Stimulated activated CD4-positive, alpha-beta T cell treated with anti-CD3 and anti-CD28 coated beads, Interleukin-2, amount 100 ng/mL, for 48 hours (primary cell): ENCODE measurements at regions not wholly inside any gene's neighbourhood (a gene's known extent, or its start where the extent isn't known, plus 50 kb on each side); places are given as distances from the start of the nearest gene placed in this dataset.
"Not testable (repeated sequence)": the region's sequence is repeated elsewhere in the genome, so short reads cannot be mapped to it uniquely, and the experiment has no call there.

Experiments used
- DNase-seq, 2 donors: peaks; one replicate each; pipeline ENCODE4 v3.0.0-alpha.2; 2020

DNA sequence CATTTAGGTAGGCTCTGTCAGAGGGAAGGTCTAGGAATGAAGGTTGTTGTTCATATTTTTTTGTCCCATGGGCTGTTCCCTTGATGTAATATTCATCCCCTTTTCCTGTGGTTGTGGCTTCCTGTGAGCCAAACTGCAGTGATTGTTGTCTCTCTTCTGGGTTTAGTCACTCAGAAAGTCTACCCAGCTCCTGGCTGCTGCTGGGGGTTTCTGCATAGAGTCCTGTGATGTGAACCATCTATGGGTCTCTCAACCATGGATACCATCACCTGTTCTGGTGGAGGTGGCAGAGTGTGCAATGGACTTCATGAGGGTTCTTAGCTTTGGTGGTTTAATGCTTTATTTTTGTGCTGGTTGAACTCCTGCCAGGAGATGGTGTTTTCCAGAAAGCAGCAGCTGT is 122.8 kb downstream of the ZC4H2 start:
- no peak for DNase-seq

DNA sequence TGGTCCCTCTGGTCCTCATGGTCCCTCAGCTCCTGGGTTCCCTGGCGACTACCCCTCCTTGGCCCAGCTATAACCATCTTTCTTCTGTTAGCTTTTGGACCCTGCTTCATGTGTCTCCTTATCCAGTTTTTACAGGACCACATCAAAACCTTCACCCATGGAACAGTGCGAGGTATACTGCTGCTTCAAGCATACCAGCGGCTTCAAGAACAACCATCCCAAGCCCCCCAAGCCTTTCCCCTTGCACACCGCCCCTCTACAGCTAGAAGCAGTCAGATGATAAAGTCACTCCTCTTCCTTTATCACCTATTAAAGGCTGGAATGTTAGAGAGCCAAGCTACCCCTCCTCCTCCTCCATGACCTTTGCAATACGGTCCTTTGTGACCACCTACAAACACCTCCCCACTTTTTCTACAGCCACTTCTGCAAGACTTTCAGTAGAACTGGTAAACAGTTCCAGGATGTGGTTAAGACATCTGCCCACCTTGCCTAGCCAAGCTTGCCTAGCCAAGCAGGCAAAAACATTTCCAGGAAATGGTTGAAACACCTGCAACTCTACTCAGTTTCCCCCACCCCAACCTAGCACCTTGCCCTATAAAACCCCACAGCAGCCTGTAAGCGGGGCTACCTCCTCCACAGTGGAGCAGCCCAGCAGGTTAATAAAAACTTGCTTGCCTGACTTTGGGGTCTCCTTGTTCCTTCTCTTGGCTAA is 125.7 kb downstream of the ZC4H2 start:
- DNase-seq, result no peak

DNA sequence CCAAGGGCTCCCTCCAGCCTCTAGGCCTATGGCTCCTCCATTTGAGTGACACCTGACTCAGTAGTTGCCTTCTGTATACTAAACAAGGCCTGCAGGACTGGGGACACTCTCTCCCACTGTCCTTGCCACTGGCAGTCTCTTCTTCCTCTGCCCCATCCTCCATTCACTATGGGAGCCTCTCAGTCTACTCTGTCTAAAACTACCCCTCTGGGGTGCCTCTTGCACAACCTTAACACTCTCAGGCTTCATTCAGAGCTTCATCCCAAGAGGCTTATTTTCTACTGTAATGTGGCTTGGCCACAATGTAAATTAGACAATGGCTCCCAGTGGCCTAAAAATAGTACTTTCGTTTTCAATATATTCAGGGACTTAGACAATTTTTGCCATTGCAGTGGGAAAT is 133.0 kb downstream of the ZC4H2 start:
- no peak for DNase-seq

DNA sequence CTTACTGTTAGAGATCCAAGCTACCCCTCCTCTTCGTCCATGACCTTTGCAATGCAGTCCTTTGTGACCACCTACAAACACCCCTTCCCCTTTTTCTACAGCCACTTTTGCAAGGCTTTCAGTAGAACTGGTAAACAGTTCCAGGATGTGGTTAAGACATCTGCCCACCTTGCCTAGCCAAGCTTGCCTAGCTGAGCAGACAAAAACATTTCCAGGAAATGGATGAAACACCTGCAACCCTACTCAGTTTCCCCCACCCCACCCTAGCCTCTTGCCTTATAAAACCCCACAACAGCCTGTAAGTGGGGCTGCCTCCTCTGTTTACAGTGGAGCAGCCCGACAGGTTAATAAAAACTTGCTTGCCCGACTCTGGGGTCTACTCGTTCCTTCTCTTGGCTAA is 133.8 kb downstream of the ZC4H2 start:
- DNase-seq, result no peak

DNA sequence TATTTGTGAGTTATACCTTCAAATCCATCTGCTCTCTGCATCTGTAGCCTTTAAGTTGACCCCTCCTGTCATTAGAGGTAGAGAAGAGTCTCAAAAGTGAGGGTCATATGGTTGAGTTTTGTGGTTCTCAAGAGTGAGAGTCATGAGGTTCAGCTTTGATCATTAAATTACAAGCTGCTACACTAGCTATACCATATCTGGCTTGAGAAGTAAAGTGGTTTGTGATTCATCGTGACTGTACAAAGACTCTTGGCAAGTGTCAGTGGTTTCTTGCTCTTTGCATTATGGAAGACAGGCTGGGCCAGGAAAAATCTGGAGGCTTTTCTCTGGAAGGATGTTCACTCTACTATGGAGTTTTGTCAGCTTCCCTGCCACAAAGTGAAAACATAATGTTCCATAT is 170.6 kb downstream of the ZC4H2 start:
- DNase-seq, result no peak

DNA sequence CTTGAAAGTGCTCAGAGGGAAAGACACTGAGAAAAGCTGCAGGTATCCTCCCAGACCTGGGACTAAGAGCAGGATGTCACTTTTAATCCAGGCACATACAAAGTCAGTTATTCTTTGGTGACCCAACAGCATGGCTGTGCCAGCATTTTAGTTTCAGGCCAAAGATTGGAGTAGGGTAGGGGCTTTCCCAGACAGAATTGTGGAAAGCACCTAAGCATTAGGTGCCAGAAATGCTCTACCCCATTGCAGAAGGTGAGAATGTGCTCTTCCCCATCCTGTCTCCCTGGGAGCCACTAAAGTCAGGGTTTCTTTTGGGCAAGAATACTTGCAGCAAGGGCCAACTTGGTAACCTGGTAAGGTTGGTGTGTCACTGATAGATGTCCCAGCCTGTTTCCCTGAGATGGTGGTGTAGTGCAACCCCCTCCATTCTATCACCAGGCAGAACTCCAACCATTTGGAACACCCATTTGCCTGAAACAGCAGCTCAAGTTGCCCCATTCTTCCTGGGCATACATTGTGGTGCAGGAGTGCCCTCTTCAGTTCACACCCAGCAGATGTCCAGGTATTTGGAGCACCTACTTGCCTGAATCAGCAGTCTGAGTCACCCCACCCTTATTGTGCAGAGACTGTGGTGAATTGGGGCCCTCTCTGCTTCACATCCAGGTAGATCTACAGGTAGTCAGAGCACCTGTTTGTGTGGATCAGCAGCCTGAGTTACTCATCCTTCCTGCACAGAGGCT is 183.5 kb downstream of the ZC4H2 start:
- DNase-seq, result no peak

DNA sequence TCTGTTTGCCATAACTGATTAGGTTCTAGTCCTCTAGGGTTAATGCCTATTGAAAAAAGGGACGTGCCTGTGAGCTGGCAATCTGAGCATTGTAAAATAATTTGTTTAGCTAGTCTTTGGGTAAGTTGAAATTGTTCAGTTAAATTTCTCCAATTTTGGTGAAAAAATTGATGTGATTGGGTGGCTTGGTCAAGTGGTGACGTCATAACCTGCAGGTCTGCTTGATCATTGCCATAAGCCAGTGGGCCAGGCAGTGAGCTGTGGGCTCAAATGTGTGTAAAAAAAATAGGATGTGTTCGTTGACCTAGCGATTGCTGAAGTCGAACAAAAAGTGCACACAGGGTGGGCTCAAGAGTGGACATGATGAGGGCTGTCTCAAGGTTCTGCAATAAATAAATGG is 193.3 kb downstream of the ZC4H2 start:
- DNase-seq, result no peak

DNA sequence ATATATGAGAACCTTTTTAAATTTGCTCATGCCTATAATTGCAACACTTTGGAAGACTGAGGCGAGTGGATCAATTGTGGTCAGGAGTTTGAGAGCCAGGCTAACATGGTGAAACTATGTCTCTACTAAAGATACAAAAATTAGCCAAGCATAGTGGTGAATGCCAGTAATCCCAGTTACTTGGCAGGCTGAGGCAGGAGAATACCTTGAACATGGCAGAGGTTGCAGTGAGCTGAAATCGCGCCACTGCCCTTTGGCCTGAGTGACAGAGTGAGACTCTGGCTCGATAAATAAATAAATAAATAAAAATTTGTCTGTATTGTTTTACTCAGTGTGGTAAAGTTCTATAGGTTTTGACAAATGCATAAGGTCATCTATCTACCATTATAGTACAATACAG is 218.2 kb downstream of the ZC4H2 start:
- no peak for DNase-seq

DNA sequence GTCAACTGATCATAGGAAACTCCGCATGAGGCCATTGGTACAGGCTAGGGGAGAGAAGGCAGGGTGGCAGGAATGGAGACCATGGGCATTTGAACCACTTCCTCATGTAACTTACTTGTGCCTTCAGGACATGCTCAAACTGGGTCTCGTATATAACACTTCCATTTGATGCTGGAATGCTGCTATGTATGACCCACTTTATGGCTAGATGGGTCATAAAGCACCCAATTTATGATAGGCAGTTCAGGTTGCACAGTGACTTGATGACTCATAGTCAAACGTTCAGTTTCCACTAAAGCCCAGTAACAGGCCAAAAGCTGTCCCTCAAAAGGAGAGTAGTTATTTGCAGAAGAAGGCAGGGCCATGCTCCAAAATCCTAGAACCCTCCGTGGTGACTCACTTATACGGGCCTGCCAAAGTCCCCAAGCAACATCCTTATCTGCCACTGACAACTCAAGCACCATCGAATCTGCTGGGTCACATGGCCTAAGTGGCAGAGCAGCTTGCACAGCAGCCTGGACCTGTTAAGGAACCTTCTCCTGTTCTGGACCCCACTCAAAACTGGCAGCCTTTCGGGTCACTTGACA is 236.4 kb downstream of the ZC4H2 start:
- DNase-seq, result no peak

DNA sequence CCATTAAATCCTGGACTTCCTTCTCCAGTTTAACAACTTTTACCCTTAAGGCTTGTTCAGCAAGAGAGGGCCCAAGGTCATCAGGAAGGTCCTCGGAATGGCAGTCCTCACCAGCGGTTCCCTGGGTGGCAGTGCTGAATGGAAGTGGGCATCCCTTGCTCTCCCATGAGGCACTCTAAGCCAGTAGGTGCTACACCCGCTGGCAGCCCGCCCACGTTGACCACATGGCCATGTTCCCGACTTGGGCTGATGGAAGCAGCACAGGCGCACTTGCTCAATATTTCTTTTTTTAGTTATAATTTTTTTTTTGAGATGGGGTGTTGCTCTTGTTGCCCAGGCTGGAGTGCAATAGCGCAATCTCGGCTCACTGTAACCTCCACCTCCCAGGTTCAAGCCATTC is 277.9 kb downstream of the ZC4H2 start:
- DNase-seq, result no peak

DNA sequence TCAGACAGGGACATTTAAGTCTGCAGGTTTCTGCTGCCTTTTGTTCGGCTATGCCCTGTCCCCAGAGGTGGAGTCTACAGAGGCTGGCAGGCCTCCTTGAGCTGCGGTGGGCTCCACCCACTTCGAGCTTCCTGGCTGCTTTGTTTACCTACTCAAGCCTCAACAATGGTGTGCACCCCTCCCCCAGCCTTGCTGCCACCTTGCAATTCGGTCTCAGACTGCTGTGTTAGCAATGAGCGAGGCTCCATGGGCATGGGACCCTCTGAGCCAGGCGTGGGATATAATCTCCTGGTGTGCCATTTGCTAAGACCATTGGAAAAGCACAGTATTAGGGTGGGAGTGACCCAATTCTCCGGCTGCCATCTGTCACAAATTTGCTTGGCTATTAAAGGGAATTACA is 280.9 kb downstream of the ZC4H2 start:
- DNase-seq, result not testable (repeated sequence)

DNA sequence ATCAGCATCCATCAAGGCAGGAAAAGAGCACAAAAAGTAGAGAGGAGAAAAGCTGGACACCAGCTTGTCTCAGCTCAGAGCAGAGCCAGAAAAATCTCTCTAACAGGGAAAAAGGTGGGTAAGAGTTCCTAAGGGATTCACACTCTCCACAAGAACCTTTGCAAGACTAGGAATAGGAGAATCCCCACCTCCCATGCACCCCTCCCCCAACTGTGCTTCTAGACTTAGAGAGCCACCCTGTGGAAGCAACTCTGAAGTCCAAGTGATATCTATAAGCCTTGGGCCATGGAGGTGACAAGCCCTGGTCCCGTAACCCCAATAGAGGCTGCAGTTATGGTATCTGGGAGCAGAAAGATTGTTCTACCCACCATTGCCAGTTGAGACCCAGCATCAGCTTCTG is 267.6 kb upstream of the MTMR8 start:
- DNase-seq, result no peak

DNA sequence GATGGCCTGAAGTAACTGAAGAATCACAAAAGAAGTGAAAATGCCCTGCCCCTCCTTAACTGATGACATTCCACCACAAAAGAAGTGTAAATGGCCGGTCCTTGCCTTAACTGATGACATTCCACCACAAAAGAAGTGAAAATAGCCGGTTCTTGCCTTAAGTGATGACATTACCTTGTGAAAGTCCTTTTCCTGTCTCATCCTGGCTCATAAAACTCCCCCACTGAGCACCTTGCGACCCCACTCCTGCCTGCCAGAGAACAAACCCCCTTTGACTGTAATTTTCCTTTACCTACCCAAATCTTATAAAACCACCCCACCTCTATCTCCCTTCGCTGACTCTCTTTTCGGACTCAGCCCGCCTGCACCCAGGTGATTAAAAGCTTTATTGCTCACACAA is 262.0 kb upstream of the MTMR8 start:
- not testable (repeated sequence) for DNase-seq

DNA sequence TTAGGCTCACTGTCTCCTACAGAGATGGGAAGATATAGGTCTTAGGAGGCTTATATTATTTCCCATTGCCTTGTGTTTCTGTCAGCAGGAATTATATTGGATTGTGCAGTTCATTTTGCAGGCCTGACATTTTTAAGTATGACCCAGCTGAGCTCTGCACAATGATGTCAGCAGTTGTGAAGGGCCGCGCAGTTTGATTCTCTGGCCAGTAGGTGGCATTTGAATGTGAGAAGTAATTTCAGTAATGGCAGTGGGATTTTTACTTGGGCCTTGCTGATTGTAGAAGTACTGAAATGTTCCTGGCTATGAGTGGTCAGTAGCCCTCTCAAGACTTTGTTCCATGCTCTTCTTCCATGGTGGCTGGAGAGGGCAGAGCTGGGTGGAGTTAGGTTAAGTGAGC is 247.2 kb upstream of the MTMR8 start:
- peak in 1 of 2 donors; percentile 0 for DNase-seq
